Kidney epithelial cell (primary cell): ENCODE measurements at regions not wholly inside any gene's neighbourhood (a gene's known extent, or its start where the extent isn't known, plus 50 kb on each side); places are given as distances from the start of the nearest gene placed in this dataset.

Experiments used
- DNase-seq: peaks from one replicate; pipeline ENCODE4 v3.0.0-alpha.2; 2010; ENCODE audit warnings: low read depth
- H3K27me3 ChIP-seq: 2 replicates; pipeline ENCODE4 v1.6.0; 2011; ENCODE audit warnings: low read length; ENCODE audit not compliant: control insufficient read depth, insufficient read depth
- H3K36me3 ChIP-seq: 2 replicates; pipeline ENCODE4 v1.5.1; 2011; ENCODE audit warnings: low read length; ENCODE audit not compliant: control insufficient read depth, insufficient read depth
- H3K4me3 ChIP-seq: 2 replicates; pipeline ENCODE4 v1.5.1; 2011; ENCODE audit warnings: low read depth, mild to moderate bottlenecking, control low read depth, low read length
- TF ChIP-seq, protein P1 (sequence below): IDR thresholded peaks from 2 replicates; pipeline ENCODE4 v1.5.1; 2011; ENCODE audit warnings: mild to moderate bottlenecking, moderate library complexity, low read length, control low read depth, inconsistent platforms; ENCODE audit not compliant: insufficient read depth, poor library complexity, severe bottlenecking

GRCh38 chr17:74019271-74019670 lies 184.2 kb upstream of the RPL38 start:
- H3K36me3 ChIP-seq, result no peaks in the 10 kb centered on the region
- H3K27me3 ChIP-seq, result no peaks in the 10 kb centered on the region
- TF ChIP-seq, protein P1, sequence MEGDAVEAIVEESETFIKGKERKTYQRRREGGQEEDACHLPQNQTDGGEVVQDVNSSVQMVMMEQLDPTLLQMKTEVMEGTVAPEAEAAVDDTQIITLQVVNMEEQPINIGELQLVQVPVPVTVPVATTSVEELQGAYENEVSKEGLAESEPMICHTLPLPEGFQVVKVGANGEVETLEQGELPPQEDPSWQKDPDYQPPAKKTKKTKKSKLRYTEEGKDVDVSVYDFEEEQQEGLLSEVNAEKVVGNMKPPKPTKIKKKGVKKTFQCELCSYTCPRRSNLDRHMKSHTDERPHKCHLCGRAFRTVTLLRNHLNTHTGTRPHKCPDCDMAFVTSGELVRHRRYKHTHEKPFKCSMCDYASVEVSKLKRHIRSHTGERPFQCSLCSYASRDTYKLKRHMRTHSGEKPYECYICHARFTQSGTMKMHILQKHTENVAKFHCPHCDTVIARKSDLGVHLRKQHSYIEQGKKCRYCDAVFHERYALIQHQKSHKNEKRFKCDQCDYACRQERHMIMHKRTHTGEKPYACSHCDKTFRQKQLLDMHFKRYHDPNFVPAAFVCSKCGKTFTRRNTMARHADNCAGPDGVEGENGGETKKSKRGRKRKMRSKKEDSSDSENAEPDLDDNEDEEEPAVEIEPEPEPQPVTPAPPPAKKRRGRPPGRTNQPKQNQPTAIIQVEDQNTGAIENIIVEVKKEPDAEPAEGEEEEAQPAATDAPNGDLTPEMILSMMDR, result no peak
- no peak overlapping the region for H3K4me3 ChIP-seq
- DNase-seq, result no peak

GRCh38 chr17:74019860-74020259 lies 183.6 kb upstream of the RPL38 start:
- no peaks in the 10 kb centered on the region for H3K27me3 ChIP-seq
- H3K4me3 ChIP-seq, result no peak overlapping the region

DNA sequence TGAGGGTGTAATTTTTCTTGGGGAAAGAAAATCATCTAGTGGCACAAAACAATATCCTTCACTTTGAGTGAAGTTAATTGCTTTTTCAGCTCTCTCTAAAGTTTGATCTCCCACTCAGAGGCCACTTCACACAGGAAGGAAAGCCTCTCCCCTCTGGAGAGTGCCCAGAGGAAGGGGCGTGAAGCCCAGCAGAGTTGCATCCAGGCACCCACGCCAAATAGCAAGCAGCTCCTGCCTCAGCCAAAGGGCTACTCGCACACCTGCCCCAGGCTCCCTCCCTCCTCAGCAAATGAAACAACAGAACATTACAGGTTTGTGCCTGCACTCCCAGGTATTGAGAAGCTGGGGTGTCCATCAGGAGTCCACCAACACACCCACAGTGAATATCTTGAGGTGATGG lies 183.0 kb upstream of the RPL38 start:
- H3K36me3 ChIP-seq, result no peaks in the 10 kb centered on the region
- no peak for DNase-seq
- TF ChIP-seq, protein P1, result no peak
- no peak overlapping the region for H3K4me3 ChIP-seq
- no peaks in the 10 kb centered on the region for H3K27me3 ChIP-seq

More at GRCh38 chr17:74019860-74020259, 183.6 kb upstream of the RPL38 start:
- TF ChIP-seq, protein P1, result no peak
- H3K36me3 ChIP-seq, result no peaks in the 10 kb centered on the region
- DNase-seq, result no peak

DNA sequence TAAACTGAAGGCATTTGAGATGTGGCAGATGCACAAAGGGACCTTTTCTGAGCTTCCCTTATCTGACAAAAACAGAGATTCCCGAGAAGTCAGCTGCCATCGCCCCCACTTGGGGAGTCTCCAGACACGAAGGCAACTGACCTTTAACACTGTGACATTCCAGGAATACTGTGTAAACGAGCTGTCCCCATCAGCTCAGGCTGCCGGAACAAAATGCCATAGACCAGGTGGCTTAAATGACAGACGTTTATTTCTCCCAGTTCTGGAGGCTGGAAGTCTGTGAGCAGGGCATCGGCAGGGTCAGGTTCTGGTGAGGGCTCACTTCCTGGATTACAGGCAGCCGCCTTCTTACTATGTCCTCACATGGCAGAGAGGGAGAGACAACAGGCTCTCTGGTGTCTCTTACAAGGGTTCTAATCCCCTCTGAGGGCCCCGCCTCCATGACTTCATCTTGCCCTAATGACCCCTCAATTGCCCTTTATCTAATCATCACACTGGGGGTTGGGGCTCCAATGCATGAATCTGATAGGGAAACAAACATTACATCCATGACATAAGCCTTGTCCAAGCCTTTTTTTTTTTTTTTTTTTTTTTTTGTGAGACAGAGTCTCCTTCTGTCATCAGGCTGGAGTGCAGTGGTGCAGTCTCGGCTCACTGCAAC lies 178.5 kb upstream of the RPL38 start:
- H3K36me3 ChIP-seq, result no peaks in the 10 kb centered on the region
- no peaks in the 10 kb centered on the region for H3K27me3 ChIP-seq
- TF ChIP-seq, protein P1, result no peak
- H3K4me3 ChIP-seq, result no peak overlapping the region
- DNase-seq, result no peak

DNA sequence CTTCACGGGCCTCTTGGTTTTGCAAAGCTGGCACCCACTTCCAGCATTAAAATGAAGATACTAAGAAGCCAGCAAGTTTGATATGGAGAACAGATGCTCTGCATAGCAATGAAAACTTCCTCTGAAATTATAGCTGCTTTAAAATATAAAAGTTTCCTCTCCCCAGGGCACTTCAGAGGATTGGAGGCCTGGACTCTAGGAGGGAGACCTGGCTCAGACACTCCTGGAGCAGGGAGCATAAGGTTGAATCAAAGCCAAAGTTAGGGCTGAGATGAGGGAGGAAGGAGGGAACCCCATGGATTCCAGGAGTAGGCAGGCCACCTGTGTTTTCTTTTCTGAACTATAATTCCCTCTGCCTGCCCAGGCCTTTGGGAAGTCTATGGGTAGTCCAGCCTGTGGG lies 176.0 kb upstream of the RPL38 start:
- TF ChIP-seq, protein P1, result no peak
- no peak overlapping the region for H3K4me3 ChIP-seq
- no peak for DNase-seq
- H3K36me3 ChIP-seq, result no peaks in the 10 kb centered on the region
- H3K27me3 ChIP-seq, result no peaks in the 10 kb centered on the region

GRCh38 chr17:74028354-74029116 lies 174.9 kb upstream of the RPL38 start:
- no peak overlapping the region for H3K4me3 ChIP-seq
- DNase-seq, result no peak
- no peaks in the 10 kb centered on the region for H3K36me3 ChIP-seq
- H3K27me3 ChIP-seq, result no peaks in the 10 kb centered on the region
- TF ChIP-seq, protein P1, result no peak
